ENCODE measurements at regions not wholly inside any gene's neighbourhood (a gene's known extent, or its start where the extent isn't known, plus 50 kb on each side); places are given as distances from the start of the nearest gene placed in this dataset.

GRCh38 chr5:19264821-19265220, 723.2 kb downstream of the CDH18 start:
- ATAC-seq, result no peak
- intact Hi-C loops (cut with micrococcal nuclease; ENCODE audit: unreplicated experiment), result no loop called here
- TF ChIP-seq TEF (CRISPR knock-in tag; IDR thresholded peaks at IDR 0.05) (no peak), ZNF431 (CRISPR knock-in tag; IDR thresholded peaks at IDR 0.05; ENCODE audit: borderline replicate concordance, low read depth) (no peak), U2AF2 (IDR thresholded peaks at IDR 0.05; ENCODE audit: low read depth, low read length) (no peak), HNF1A (IDR thresholded peaks at IDR 0.05; ENCODE audit: low read depth) (no peak), HNF1A (CRISPR knock-in tag; IDR thresholded peaks at IDR 0.05; ENCODE audit: borderline replicate concordance) (no peak), RFX5 (IDR thresholded peaks at IDR 0.05; ENCODE audit: low read depth, low read length) (no peak), ZBTB26 (CRISPR knock-in tag; IDR thresholded peaks at IDR 0.05; ENCODE audit: borderline replicate concordance) (no peak), MTA1 (CRISPR knock-in tag; IDR thresholded peaks at IDR 0.05; ENCODE audit: borderline replicate concordance) (no peak), TEAD2 (CRISPR knock-in tag; IDR thresholded peaks at IDR 0.05) (no peak), TCF7 (IDR thresholded peaks at IDR 0.05; ENCODE audit: low read depth) (no peak), REL (CRISPR knock-in tag; conservative IDR thresholded peaks at IDR 0.05) (no peak), SRY (CRISPR knock-in tag; IDR thresholded peaks at IDR 0.05) (no peak), ZBTB20 (CRISPR knock-in tag; IDR thresholded peaks at IDR 0.05; ENCODE audit: borderline replicate concordance, low read depth) (no peak), ZNF629 (CRISPR knock-in tag; conservative IDR thresholded peaks at IDR 0.05) (no peak), ZNF224 (CRISPR knock-in tag; IDR thresholded peaks at IDR 0.05) (no peak)
- WGBS (ENCODE audit: low lambda C conversion rate), result 2% methylated on average over 2 of the region's 2 CpGs
- no peak for DNase-seq (ENCODE audit: low spot score)
- no peak overlapping the region for H3K27ac ChIP-seq (ENCODE audit: extremely low read length, insufficient read depth, low read length)
- in situ Hi-C loops (cut with HindIII; ENCODE audit: extremely low pct_ligation_motif_present, low pct_unique_long_range_greater_than_20kb), result no loop called here
- H3K36me3 ChIP-seq (replicated peaks in 1 of 2; ENCODE audit: control insufficient read depth in 1 of 2, insufficient read depth in 2 of 2, low read length in 2 of 2), result no peaks in the 10 kb centered on the region
- no peak for FAIRE-seq
- H3K9me3 ChIP-seq (ENCODE audit: low read length), result peaks cover 76% of the 10 kb centered on the region
- POLR2A ChIA-PET, result no interaction called here
- H3K4me2 ChIP-seq (ENCODE audit: low read depth, low read length), result no peak overlapping the region
- no peaks in the 10 kb centered on the region for H3K27me3 ChIP-seq (ENCODE audit: control insufficient read depth in 1 of 2, insufficient read depth in 2 of 2, low read length in 2 of 2)
- no peak overlapping the region for H3K4me3 ChIP-seq (replicated peaks in 1 of 3; ENCODE audit: insufficient read depth in 1 of 3, low read depth in 2 of 3, low read length in 3 of 3)
- no peak overlapping the region for H3K9ac ChIP-seq (ENCODE audit: insufficient read depth, low read depth, low read length)
- H3K79me2 ChIP-seq (ENCODE audit: insufficient read depth, low read length), result no peaks in the 10 kb centered on the region
- no TSS peak for BruUV-seq (replicated peaks)
- no peaks in the 10 kb centered on the region for H3K4me1 ChIP-seq (ENCODE audit: insufficient read depth, low read length)
- CTCF ChIA-PET (ENCODE audit: low intra/inter-chr PET ratio, low total read pairs), result no interaction called here
- H4K20me1 ChIP-seq (ENCODE audit: insufficient read depth, low read length), result no peaks in the 10 kb centered on the region
- no peak overlapping the region for H2AFZ ChIP-seq (ENCODE audit: low read length)

Data from HepG2 (cell line).